ENCODE measurements at regions not wholly inside any gene's neighbourhood (a gene's known extent, or its start where the extent isn't known, plus 50 kb on each side); places are given as distances from the start of the nearest gene placed in this dataset.
"Not testable (repeated sequence)": the region's sequence is repeated elsewhere in the genome, so short reads cannot be mapped to it uniquely, and the experiment has no call there.

DNA sequence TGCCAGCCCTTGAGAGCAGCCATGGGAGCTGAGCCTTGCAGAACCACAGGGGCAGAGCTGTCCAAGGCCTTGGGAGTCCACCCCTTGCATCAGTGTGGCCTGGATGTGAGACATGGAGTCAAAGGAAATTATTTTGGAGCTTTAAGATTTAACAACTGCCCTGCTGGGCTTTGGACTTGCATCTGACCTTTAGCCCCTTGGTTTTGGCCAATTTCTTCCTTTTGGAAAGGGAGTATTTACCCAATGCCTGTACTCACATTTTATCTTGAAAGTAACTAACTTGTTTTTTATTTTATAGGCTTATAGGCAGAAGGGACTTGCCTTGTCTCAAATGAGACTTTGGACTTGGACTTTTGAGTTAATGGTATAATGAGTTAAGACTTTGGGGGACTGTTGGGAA lies 92.7 kb downstream of the EHF start:
- not testable (repeated sequence) for DNase-seq (ENCODE audit: low spot score in 2 of 2); H3K4me3 Mint-ChIP-seq; H3K36me3 Mint-ChIP-seq; ATAC-seq; H3K27ac Mint-ChIP-seq; H3K4me1 Mint-ChIP-seq
- peaks cover 15% of the 10 kb centered on the region for H3K9me3 Mint-ChIP-seq

All from stimulated activated effector memory CD8-positive, alpha-beta T cell treated with anti-CD3 and anti-CD28 coated beads, Interleukin-12 subunit alpha, Interleukin-12 subunit beta, amount 100 ng/mL, for 72 hours (primary cell).